ENCODE measurements at regions not wholly inside any gene's neighbourhood (a gene's known extent, or its start where the extent isn't known, plus 50 kb on each side); places are given as distances from the start of the nearest gene placed in this dataset.

- peak; percentile 58 for TF ChIP-seq ARID5B (CRISPR knock-in tag; IDR thresholded peaks at IDR 0.05)
- TF ChIP-seq ZBTB7B (CRISPR knock-in tag; IDR thresholded peaks at IDR 0.05) = no peak
- no peak for TF ChIP-seq MTF2 (CRISPR knock-in tag; IDR thresholded peaks at IDR 0.05; ENCODE audit: borderline replicate concordance)
- TF ChIP-seq, protein P1, sequence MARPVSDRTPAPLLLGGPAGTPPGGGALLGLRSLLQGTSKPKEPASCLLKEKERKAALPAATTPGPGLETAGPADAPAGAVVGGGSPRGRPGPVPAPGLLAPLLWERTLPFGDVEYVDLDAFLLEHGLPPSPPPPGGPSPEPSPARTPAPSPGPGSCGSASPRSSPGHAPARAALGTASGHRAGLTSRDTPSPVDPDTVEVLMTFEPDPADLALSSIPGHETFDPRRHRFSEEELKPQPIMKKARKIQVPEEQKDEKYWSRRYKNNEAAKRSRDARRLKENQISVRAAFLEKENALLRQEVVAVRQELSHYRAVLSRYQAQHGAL (CRISPR knock-in tag; IDR thresholded peaks at IDR 0.05; ENCODE audit: not compliant biosample characterization) = no peak
- TF ChIP-seq RFXAP (CRISPR knock-in tag; IDR thresholded peaks at IDR 0.05; ENCODE audit: borderline replicate concordance) = no peak
- TF ChIP-seq FOXA3 (CRISPR knock-in tag; IDR thresholded peaks at IDR 0.05) = peak; percentile 69; the same call in 1 of the 2 replicates
- TF ChIP-seq, protein P2, sequence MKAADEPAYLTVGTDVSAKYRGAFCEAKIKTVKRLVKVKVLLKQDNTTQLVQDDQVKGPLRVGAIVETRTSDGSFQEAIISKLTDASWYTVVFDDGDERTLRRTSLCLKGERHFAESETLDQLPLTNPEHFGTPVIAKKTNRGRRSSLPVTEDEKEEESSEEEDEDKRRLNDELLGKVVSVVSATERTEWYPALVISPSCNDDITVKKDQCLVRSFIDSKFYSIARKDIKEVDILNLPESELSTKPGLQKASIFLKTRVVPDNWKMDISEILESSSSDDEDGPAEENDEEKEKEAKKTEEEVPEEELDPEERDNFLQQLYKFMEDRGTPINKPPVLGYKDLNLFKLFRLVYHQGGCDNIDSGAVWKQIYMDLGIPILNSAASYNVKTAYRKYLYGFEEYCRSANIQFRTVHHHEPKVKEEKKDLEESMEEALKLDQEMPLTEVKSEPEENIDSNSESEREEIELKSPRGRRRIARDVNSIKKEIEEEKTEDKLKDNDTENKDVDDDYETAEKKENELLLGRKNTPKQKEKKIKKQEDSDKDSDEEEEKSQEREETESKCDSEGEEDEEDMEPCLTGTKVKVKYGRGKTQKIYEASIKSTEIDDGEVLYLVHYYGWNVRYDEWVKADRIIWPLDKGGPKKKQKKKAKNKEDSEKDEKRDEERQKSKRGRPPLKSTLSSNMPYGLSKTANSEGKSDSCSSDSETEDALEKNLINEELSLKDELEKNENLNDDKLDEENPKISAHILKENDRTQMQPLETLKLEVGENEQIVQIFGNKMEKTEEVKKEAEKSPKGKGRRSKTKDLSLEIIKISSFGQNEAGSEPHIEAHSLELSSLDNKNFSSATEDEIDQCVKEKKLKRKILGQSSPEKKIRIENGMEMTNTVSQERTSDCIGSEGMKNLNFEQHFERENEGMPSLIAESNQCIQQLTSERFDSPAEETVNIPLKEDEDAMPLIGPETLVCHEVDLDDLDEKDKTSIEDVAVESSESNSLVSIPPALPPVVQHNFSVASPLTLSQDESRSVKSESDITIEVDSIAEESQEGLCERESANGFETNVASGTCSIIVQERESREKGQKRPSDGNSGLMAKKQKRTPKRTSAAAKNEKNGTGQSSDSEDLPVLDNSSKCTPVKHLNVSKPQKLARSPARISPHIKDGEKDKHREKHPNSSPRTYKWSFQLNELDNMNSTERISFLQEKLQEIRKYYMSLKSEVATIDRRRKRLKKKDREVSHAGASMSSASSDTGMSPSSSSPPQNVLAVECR (CRISPR knock-in tag; IDR thresholded peaks at IDR 0.05; ENCODE audit: borderline replicate concordance) = no peak
- no peak for TF ChIP-seq MTA1 (CRISPR knock-in tag; IDR thresholded peaks at IDR 0.05; ENCODE audit: borderline replicate concordance)
- no peak for TF ChIP-seq ZNF18 (CRISPR knock-in tag; IDR thresholded peaks at IDR 0.05; ENCODE audit: insufficient replicate concordance)
Measured at GRCh38 chr1:228922722-228923376, 187.6 kb downstream of the RHOU start (continued).

All from HepG2 (cell line).